ENCODE measurements at regions not wholly inside any gene's neighbourhood (a gene's known extent, or its start where the extent isn't known, plus 50 kb on each side); places are given as distances from the start of the nearest gene placed in this dataset.
"Not testable (repeated sequence)": the region's sequence is repeated elsewhere in the genome, so short reads cannot be mapped to it uniquely, and the experiment has no call there.

- DNase-seq (ENCODE audit: low spot score) = no peak
Observed at GRCh38 chr7:68158686-68159295, 1162.2 kb downstream of the TYW1 start.

- DNase-seq (ENCODE audit: low spot score) = no peak
Observed at GRCh38 chr7:68162712-68163111, 1166.1 kb downstream of the TYW1 start.

GRCh38 chr7:68166525-68166924, 1169.9 kb downstream of the TYW1 start:
- no peak for DNase-seq (ENCODE audit: low spot score)

- DNase-seq (ENCODE audit: low spot score) = no peak
Observed at GRCh38 chr7:68173513-68173912, 1176.9 kb downstream of the TYW1 start.

GRCh38 chr7:68176974-68177373, 1180.3 kb downstream of the TYW1 start:
- peak; percentile 51 for DNase-seq (ENCODE audit: low spot score)

GRCh38 chr7:68180761-68181160, 1184.1 kb downstream of the TYW1 start:
- no peak for DNase-seq (ENCODE audit: low spot score)

GRCh38 chr7:68183176-68183575, 1186.5 kb downstream of the TYW1 start:
- no peak for DNase-seq (ENCODE audit: low spot score)

- no peak for DNase-seq (ENCODE audit: low spot score)
Observed at GRCh38 chr7:68185631-68186456, 1189.2 kb downstream of the TYW1 start.

- DNase-seq (ENCODE audit: low spot score) = no peak
Observed at GRCh38 chr7:68187532-68187931, 1190.9 kb downstream of the TYW1 start.

- DNase-seq (ENCODE audit: low spot score) = no peak
Observed at GRCh38 chr7:68192941-68193340, 1196.3 kb downstream of the TYW1 start.

- DNase-seq (ENCODE audit: low spot score) = not testable (repeated sequence)
Observed at GRCh38 chr7:68195642-68196041, 1199.0 kb downstream of the TYW1 start.

- no peak for DNase-seq (ENCODE audit: low spot score)
Observed at GRCh38 chr7:68200051-68200670, 1203.5 kb downstream of the TYW1 start.

- DNase-seq (ENCODE audit: low spot score) = no peak
Observed at GRCh38 chr7:68203251-68203650, 1206.6 kb downstream of the TYW1 start.

- DNase-seq (ENCODE audit: low spot score) = no peak
Observed at GRCh38 chr7:68205826-68206225, 1209.2 kb downstream of the TYW1 start.

- no peak for DNase-seq (ENCODE audit: low spot score)
Observed at GRCh38 chr7:68206946-68207485, 1210.4 kb downstream of the TYW1 start.

GRCh38 chr7:68207676-68208075, 1211.0 kb downstream of the TYW1 start:
- DNase-seq (ENCODE audit: low spot score) = no peak

GRCh38 chr7:68209486-68209885, 1212.9 kb downstream of the TYW1 start:
- no peak for DNase-seq (ENCODE audit: low spot score)

GRCh38 chr7:68213838-68214237, 1217.2 kb downstream of the TYW1 start:
- DNase-seq (ENCODE audit: low spot score) = no peak

- no peak for DNase-seq (ENCODE audit: low spot score)
Observed at GRCh38 chr7:68216051-68216450, 1219.4 kb downstream of the TYW1 start.

GRCh38 chr7:68217426-68217825, 1220.8 kb downstream of the TYW1 start:
- no peak for DNase-seq (ENCODE audit: low spot score)

- DNase-seq (ENCODE audit: low spot score) = no peak
Observed at GRCh38 chr7:68218461-68218860, 1221.8 kb downstream of the TYW1 start.

- DNase-seq (ENCODE audit: low spot score) = no peak
Observed at GRCh38 chr7:68222311-68222710, 1225.7 kb downstream of the TYW1 start.

All from ureter (tissue), 1 donor.